PC-3 (cell line): ENCODE measurements at regions not wholly inside any gene's neighbourhood (a gene's known extent, or its start where the extent isn't known, plus 50 kb on each side); places are given as distances from the start of the nearest gene placed in this dataset.
"Not testable (repeated sequence)": the region's sequence is repeated elsewhere in the genome, so short reads cannot be mapped to it uniquely, and the experiment has no call there.

Experiments used
- ATAC-seq: fragments of 200-7000 bp; cut with Tn5 transposase; 2 replicates; pipeline ENCODE4 v1.9.1; 2020; ENCODE audit warnings: mild to moderate bottlenecking, moderate library complexity
- BruUV-seq: library from RNA; stranded (reverse); fragments of 400-500 nt; replicated peaks from 2 replicates; lab custom pipeline; 2021; lab: Mats Ljungman, UMichigan
- CTCF ChIA-PET: fragments of 300-600 bp; sonication (Branson Sonifier 250); formaldehyde crosslinking; loops from one replicate; lab custom pipeline; 2022; ENCODE audit warnings: antibody characterized with exemption; lab: Charles Lee
- POLR2A ChIA-PET: fragments of 300-600 bp; sonication (Branson Sonifier 250); formaldehyde crosslinking; loops from one replicate; lab custom pipeline; 2022; ENCODE audit warnings: antibody characterized with exemption; ENCODE audit not compliant: unreplicated experiment; lab: Charles Lee
- DNase-seq: peaks from one replicate; pipeline ENCODE4 v3.0.0-alpha.2; 2015
- H2AFZ ChIP-seq: fragments of 300-600 bp; sonication (generic); 2 replicates; pipeline ENCODE4 v1.6.0; 2016; ENCODE audit warnings: antibody characterized with exemption, low read length
- H3F3A ChIP-seq: fragments of 300-600 bp; sonication (generic); one replicate; pipeline ENCODE4 v1.6.0; 2017; ENCODE audit warnings: antibody characterized with exemption, low read length, control low read depth, mild to moderate bottlenecking; ENCODE audit not compliant: unreplicated experiment
- H3K27ac ChIP-seq: fragments of 300-600 bp; sonication (generic); 2 replicates; pipeline ENCODE4 v1.5.1; 2016; ENCODE audit warnings: mild to moderate bottlenecking, low read length
- H3K27me3 ChIP-seq: fragments of 300-600 bp; sonication (generic); 2 replicates; pipeline ENCODE4 v1.6.1; 2016; ENCODE audit warnings: low read length, mixed read lengths
- H3K36me3 ChIP-seq: fragments of 300-600 bp; sonication (generic); 2 replicates; pipeline ENCODE4 v1.6.1; 2016; ENCODE audit warnings: low read depth, mixed run types, low read length, mixed read lengths
- H3K4me1 ChIP-seq: fragments of 300-600 bp; sonication (generic); 2 replicates; pipeline ENCODE4 v1.5.1; 2016; ENCODE audit warnings: low read length; ENCODE audit not compliant: insufficient read depth
- H3K4me2 ChIP-seq: fragments of 300-600 bp; sonication (generic); 2 replicates; pipeline ENCODE4 v1.6.0; 2016; ENCODE audit warnings: low read length
- H3K4me3 ChIP-seq: fragments of 300-600 bp; sonication (generic); 2 replicates; pipeline ENCODE4 v1.5.1; 2016; ENCODE audit warnings: mild to moderate bottlenecking, low read length, mixed read lengths
- H3K79me2 ChIP-seq: fragments of 300-600 bp; sonication (generic); 2 replicates; pipeline ENCODE4 v1.6.1; 2017; ENCODE audit warnings: low read length, mixed read lengths
- H3K9ac ChIP-seq: fragments of 300-600 bp; sonication (generic); 2 replicates; pipeline ENCODE4 v1.6.0; 2016; ENCODE audit warnings: mild to moderate bottlenecking, low read length
- H3K9me2 ChIP-seq: fragments of 300-600 bp; sonication (generic); replicated peaks from 2 replicates; pipeline ENCODE4 v1.6.1; 2016; ENCODE audit warnings: mixed run types, low read length, mixed read lengths
- H3K9me3 ChIP-seq: fragments of 300-600 bp; sonication (generic); 2 replicates; pipeline ENCODE4 v1.6.1; 2016; ENCODE audit warnings: low read length, mixed read lengths
- H4K20me1 ChIP-seq: fragments of 300-600 bp; sonication (generic); 2 replicates; pipeline ENCODE4 v1.6.1; 2016; ENCODE audit warnings: low read length, mixed read lengths
- CTCF ChIP-seq: fragments of 300-600 bp; sonication (generic); conservative IDR thresholded peaks from 2 replicates; pipeline ENCODE4 v1.5.1; 2017; ENCODE audit warnings: antibody characterized with exemption, low read depth, mild to moderate bottlenecking, low read length
- EZH2 ChIP-seq: fragments of 300-600 bp; sonication (generic); IDR thresholded peaks from one replicate; pipeline ENCODE4 v1.6.1; 2017; ENCODE audit warnings: antibody characterized with exemption, mild to moderate bottlenecking, low read length; ENCODE audit not compliant: unreplicated experiment
- EZH2phosphoT487 ChIP-seq: fragments of 300-600 bp; sonication (generic); IDR thresholded peaks from 2 replicates; pipeline ENCODE4 v1.6.1; 2018; ENCODE audit warnings: mild to moderate bottlenecking, antibody characterized with exemption, low read length, borderline replicate concordance
- intact Hi-C: fragments of 100-400 bp; cut with micrococcal nuclease; formaldehyde crosslinking; loops from 2 replicates; pipeline ENCODE4 v1.9.0; 2023

- POLR2A ChIA-PET: interaction anchor here (0.5 to 0.6 kb wide), 2 partner anchors 44 to 45 kb away, joined by 3 to 4 read pairs; no protein-coding TSS in a partner anchor
- no peaks in the 10 kb centered on the region for H4K20me1 ChIP-seq
- CTCF ChIA-PET: no interaction called here
- H3K4me3 ChIP-seq: no peak overlapping the region
- no peaks in the 10 kb centered on the region for H3K27me3 ChIP-seq
- H3K4me1 ChIP-seq: peaks cover 14% of the 10 kb centered on the region
- no TSS peak for BruUV-seq
- H3K36me3 ChIP-seq: no peaks in the 10 kb centered on the region
- intact Hi-C loops: no loop called here
- TF ChIP-seq CTCF (no peak), EZH2phosphoT487 (no peak), EZH2 (no peak)
- no peak overlapping the region for H3K27ac ChIP-seq
- no peak overlapping the region for H3K4me2 ChIP-seq
- no peaks in the 10 kb centered on the region for H3K79me2 ChIP-seq
- H3F3A ChIP-seq: no peaks in the 10 kb centered on the region
- no peaks in the 10 kb centered on the region for H3K9me2 ChIP-seq
- H3K9me3 ChIP-seq: no peaks in the 10 kb centered on the region
- DNase-seq (no peak), ATAC-seq (no peak)
- H2AFZ ChIP-seq: no peak overlapping the region
- H3K9ac ChIP-seq: no peak overlapping the region
These were observed 98.9 kb downstream of the RGS2 start for GRCh38 chr1:192907545-192908243.

GRCh38 chr1:192911896-192912656 is 103.2 kb downstream of the RGS2 start:
- POLR2A ChIA-PET, H4K20me1 ChIP-seq, intact Hi-C loops, ATAC-seq, H3K27ac ChIP-seq, H3K9me2 ChIP-seq, H3K79me2 ChIP-seq, H3K9ac ChIP-seq, H3K36me3 ChIP-seq, H3K9me3 ChIP-seq, H3K4me2 ChIP-seq, CTCF ChIA-PET, BruUV-seq, H3K4me3 ChIP-seq, H3F3A ChIP-seq, H2AFZ ChIP-seq, DNase-seq, H3K4me1 ChIP-seq, H3K27me3 ChIP-seq: not testable (repeated sequence)

DNA sequence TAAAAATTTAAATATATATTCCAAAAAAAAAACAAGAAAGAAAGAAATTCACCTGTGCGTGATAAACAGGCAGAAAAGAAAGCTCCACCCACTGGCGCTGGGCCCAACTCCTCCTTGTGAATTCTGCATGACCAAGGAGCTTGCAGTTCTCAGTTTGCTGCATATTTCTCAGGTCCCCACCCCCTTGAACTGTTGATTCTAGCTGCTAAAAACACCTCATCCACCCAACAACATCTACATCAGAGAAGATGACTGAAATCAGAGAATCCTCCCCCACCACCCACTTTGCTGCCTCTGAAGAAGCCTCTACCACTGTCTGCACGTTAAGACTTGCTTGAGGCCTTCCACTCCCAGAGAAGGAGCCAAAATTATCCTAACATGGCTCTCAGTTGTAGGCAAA is 104.8 kb downstream of the RGS2 start:
- H4K20me1 ChIP-seq: no peaks in the 10 kb centered on the region
- DNase-seq (no peak), ATAC-seq (no peak)
- ChIA-PET CTCF (no interaction called here), POLR2A (no interaction called here)
- intact Hi-C loops: no loop called here
- TF ChIP-seq EZH2: no peak
- no peak for TF ChIP-seq CTCF
- no peaks in the 10 kb centered on the region for H3K9me2 ChIP-seq
- no TSS peak for BruUV-seq
- no peaks in the 10 kb centered on the region for H3F3A ChIP-seq
- H3K9ac ChIP-seq: no peak overlapping the region
- H3K27me3 ChIP-seq: no peaks in the 10 kb centered on the region
- H2AFZ ChIP-seq: no peak overlapping the region
- H3K9me3 ChIP-seq: no peaks in the 10 kb centered on the region
- H3K36me3 ChIP-seq: no peaks in the 10 kb centered on the region
- no peak overlapping the region for H3K27ac ChIP-seq
- no peaks in the 10 kb centered on the region for H3K79me2 ChIP-seq
- peaks cover 11% of the 10 kb centered on the region for H3K4me1 ChIP-seq
- no peak overlapping the region for H3K4me2 ChIP-seq
- H3K4me3 ChIP-seq: no peak overlapping the region
